Kidney (tissue), 13 donors: ENCODE measurements at regions not wholly inside any gene's neighbourhood (a gene's known extent, or its start where the extent isn't known, plus 50 kb on each side); places are given as distances from the start of the nearest gene placed in this dataset.

Source experiments
- DNase-seq, 5 donors: peaks; one replicate each; pipeline ENCODE4 v3.0.0-alpha.2; 2013 to 2020
- FAIRE-seq: peaks from 2 replicates; lab custom pipeline; 2012; peaks lifted over from hg19 to GRCh38; lab: Jason Lieb, UNC
- H3K27ac ChIP-seq, 2 donors: one replicate each; pipeline ENCODE4 v1.7.0; 2013; ENCODE audit warnings: low read depth in 2 of 2, low read length in 2 of 2, inconsistent platforms in 1 of 2
- H3K27me3 ChIP-seq: one replicate; pipeline ENCODE4 v1.7.1; 2013; ENCODE audit warnings: low read length, inconsistent platforms; ENCODE audit not compliant: control insufficient read depth, insufficient read depth
- H3K36me3 ChIP-seq, 3 donors: one replicate each; pipeline versions ENCODE4 v1.7.0 to v1.7.1; 2013; ENCODE audit warnings: low read length in 3 of 3, control low read depth in 1 of 3, inconsistent platforms in 1 of 3; ENCODE audit not compliant: insufficient read depth in 3 of 3, control insufficient read depth in 2 of 3
- H3K4me1 ChIP-seq, 3 donors: one replicate each; pipeline versions ENCODE4 v1.7.0 to v1.7.1; 2013; ENCODE audit warnings: low read length in 3 of 3, inconsistent platforms in 1 of 3, low read depth in 1 of 3; ENCODE audit not compliant: control insufficient read depth in 2 of 3, insufficient read depth in 2 of 3
- H3K4me3 ChIP-seq, 3 donors: one replicate each; pipeline versions ENCODE4 v1.7.0 to v1.8.1; 2013; ENCODE audit warnings: low read length in 3 of 3, control low read depth in 1 of 3, inconsistent platforms in 1 of 3
- H3K9ac ChIP-seq, 3 donors: one replicate each; pipeline versions ENCODE4 v1.7.0 to v1.7.1; 2013; ENCODE audit warnings: low read length in 3 of 3, control low read depth in 1 of 3, inconsistent platforms in 1 of 3
- H3K9me3 ChIP-seq, 3 donors: one replicate each; pipeline versions ENCODE4 v1.7.0 to v1.7.1; 2013; ENCODE audit warnings: low read length in 3 of 3, control low read depth in 1 of 3, inconsistent platforms in 1 of 3; ENCODE audit not compliant: control insufficient read depth in 2 of 3, insufficient read depth in 1 of 3
- CTCF ChIP-seq: IDR thresholded peaks from 3 replicates; pipeline ENCODE4 v1.5.1; 2012; ENCODE audit warnings: mild to moderate bottlenecking, moderate library complexity, borderline replicate concordance; ENCODE audit not compliant: insufficient read depth; ENCODE audit errors: extremely low read depth
- intact Hi-C: fragments of 100-400 bp; cut with DNase I; formaldehyde crosslinking; loops from one replicate; pipeline ENCODE4 v1.11.1; 2022
- donor health status: control.
- donor health status: control.
- donor health status: control.
- donor health status: control.
- donor health status: control.
- donor health status: DM: yes; HTN: yes; CAD: no.
- donor health status: Normal renal cell carcinoma (clear cell type).

- H3K4me1 ChIP-seq, result peaks cover 0 to 11% (median 0%) of the 10 kb centered on the region in 3 donors
- DNase-seq, result no peak
- no peak overlapping the region for H3K4me3 ChIP-seq
- H3K9ac ChIP-seq, result no peak overlapping the region
- H3K36me3 ChIP-seq, result no peaks in the 10 kb centered on the region
- H3K9me3 ChIP-seq, result no peaks in the 10 kb centered on the region
- no peaks in the 10 kb centered on the region for H3K27me3 ChIP-seq
- intact Hi-C loops, result no loop called here
- TF ChIP-seq CTCF, result no peak
- no peak overlapping the region for H3K27ac ChIP-seq
- FAIRE-seq, result no peak
Observed at GRCh38 chr6:14831070-14831469, 414.8 kb upstream of the JARID2 start.

DNA sequence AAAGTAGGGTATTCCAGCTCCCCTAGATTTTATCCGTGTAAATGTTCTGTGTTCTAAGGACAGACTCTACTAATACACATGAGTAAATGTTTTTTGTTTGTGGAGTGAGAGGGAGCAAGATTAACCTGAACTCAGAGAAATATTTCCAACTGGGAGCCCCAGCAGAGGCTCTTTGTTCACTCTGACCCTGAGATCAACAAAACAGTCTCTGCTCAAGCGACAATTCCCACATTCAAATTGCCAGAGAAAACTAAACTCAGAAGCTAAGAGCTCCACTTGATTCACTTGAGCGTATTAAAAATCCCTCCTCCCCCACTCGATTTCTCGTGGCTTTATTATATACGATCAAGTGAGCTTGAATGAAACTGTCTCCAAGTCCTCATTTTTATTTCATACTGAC, 413.9 kb upstream of the JARID2 start:
- Histone ChIP-seq H3K9me3 (no peaks in the 10 kb centered on the region), H3K36me3 (no peaks in the 10 kb centered on the region), H3K4me3 (no peak overlapping the region), H3K9ac (no peak overlapping the region), H3K4me1 (peaks cover 0 to 11% (median 0%) of the 10 kb centered on the region in 3 donors), H3K27me3 (no peaks in the 10 kb centered on the region), H3K27ac (no peak overlapping the region)
- TF ChIP-seq CTCF, result no peak
- FAIRE-seq, result no peak
- DNase-seq, result peak in 2 of 5 donors; percentile 50 to 68
- intact Hi-C loops, result no loop called here

DNA sequence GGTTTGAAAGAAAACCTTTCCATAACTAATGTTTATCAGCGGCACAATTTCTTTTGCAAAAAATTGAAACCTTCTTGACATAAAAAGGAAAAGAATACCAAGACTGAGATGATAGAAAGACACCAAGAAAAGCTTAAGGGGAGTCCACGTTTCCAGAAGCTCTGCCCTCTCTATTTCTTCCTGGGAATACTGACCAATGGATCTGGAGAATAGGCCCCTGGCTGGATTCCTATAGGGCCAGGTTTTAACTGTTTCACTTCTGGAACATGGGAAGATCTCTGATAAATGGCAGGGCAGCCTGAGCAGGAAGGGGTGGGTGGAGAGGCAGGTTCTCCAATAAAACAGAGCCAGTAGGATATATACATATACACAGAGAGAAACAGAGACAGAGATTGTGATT, 413.4 kb upstream of the JARID2 start:
- no peak for TF ChIP-seq CTCF
- FAIRE-seq (no peak), DNase-seq (no peak)
- Histone ChIP-seq H3K4me1 (peaks cover 0 to 8% (median 0%) of the 10 kb centered on the region in 3 donors), H3K27ac (no peak overlapping the region), H3K9ac (no peak overlapping the region), H3K27me3 (no peaks in the 10 kb centered on the region), H3K9me3 (no peaks in the 10 kb centered on the region), H3K4me3 (no peak overlapping the region), H3K36me3 (no peaks in the 10 kb centered on the region)
- intact Hi-C loops, result no loop called here
